Thoracic aorta (tissue), 2 donors: ENCODE measurements at regions not wholly inside any gene's neighbourhood (a gene's known extent, or its start where the extent isn't known, plus 50 kb on each side); places are given as distances from the start of the nearest gene placed in this dataset.
"Not testable (repeated sequence)": the region's sequence is repeated elsewhere in the genome, so short reads cannot be mapped to it uniquely, and the experiment has no call there.

Source experiments
- ATAC-seq: fragments of 150-250 bp; one replicate; pipeline ENCODE4 v1.8.0; 2017; ENCODE audit warnings: low read depth; ENCODE audit not compliant: insufficient number of reproducible peaks, low FRiP score
- DNase-seq: peaks from one replicate; pipeline ENCODE4 v3.0.0-alpha.2; 2020; ENCODE audit warnings: low spot score
- H3K27ac ChIP-seq, 2 donors: fragments of 200-600 bp; sonication (generic); 1 replicate in 1 of 2; 2 replicates in 1 of 2; pipeline ENCODE4 v1.5.1; 2016; ENCODE audit warnings: mild to moderate bottlenecking in 2 of 2, moderate library complexity in 2 of 2
- H3K27me3 ChIP-seq: fragments of 200-600 bp; sonication (generic); replicated peaks from 2 replicates; pipeline ENCODE4 v1.6.0; 2016; ENCODE audit warnings: mild to moderate bottlenecking; ENCODE audit not compliant: insufficient read depth
- H3K36me3 ChIP-seq: fragments of 200-600 bp; sonication (generic); one replicate; pipeline ENCODE4 v1.5.1; 2016
- H3K4me1 ChIP-seq, 2 donors: fragments of 200-600 bp; sonication (generic); 1 replicate in 1 of 2; 2 replicates in 1 of 2; pipeline versions ENCODE4 v1.5.1 to v1.6.0; 2016; ENCODE audit warnings: low read depth in 2 of 2, mild to moderate bottlenecking in 1 of 2; ENCODE audit not compliant: control insufficient read depth in 1 of 2
- H3K4me3 ChIP-seq: fragments of 200-600 bp; sonication (generic); 2 replicates; pipeline ENCODE4 v1.5.1; 2016; ENCODE audit warnings: mild to moderate bottlenecking
- H3K9me3 ChIP-seq: fragments of 200-600 bp; sonication (generic); 2 replicates; pipeline ENCODE4 v1.5.1; 2016
- CTCF ChIP-seq: fragments of 200-600 bp; sonication (generic); IDR thresholded peaks from one replicate; pipeline ENCODE4 v1.5.1; 2019; ENCODE audit warnings: antibody characterized with exemption

DNA sequence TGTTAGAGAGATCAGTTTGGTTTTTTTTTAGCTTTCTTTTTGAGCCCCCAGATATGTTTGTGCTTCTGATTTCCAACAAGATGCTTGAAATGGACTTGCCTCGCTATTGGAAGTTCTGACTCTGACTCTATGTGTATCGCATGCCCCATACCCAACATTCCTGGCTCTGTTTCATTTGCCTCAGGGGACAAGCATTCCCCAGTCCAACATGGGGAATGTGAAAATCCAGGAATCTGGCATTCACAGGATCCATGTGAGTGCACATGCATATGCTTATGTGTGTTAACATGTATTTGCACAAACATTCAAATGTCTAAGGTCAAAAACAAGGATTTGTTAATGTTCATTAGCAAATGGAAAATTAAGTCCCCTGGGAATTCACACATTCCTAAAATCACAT is 233.9 kb downstream of the TLR4 start:
- DNase-seq (no peak), ATAC-seq (no peak)
- TF ChIP-seq CTCF: no peak
- Histone ChIP-seq H3K4me1 (no peaks in the 10 kb centered on the region), H3K27me3 (no peaks in the 10 kb centered on the region), H3K9me3 (no peaks in the 10 kb centered on the region), H3K27ac (no peak overlapping the region), H3K4me3 (no peak overlapping the region), H3K36me3 (no peaks in the 10 kb centered on the region)

DNA sequence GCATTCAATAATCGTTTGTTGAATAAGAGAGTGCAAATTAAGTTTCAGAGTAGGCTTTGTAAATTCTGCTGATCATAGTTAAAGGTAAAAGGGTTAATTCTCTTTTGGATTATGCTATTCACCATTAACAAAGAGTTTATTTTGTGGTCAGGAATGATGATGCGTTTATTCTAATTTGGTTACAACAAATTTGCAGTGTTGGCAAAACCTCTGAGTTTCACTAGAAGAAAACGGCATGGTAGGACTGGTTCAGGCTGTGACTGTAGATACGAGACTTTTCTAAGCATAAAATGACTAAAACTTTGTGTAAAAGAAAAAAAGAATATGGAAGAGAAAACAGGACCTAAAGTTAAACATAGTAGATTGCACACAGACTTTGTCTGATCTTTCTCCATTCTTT is 234.7 kb downstream of the TLR4 start:
- ATAC-seq: no peak
- no peaks in the 10 kb centered on the region for H3K27me3 ChIP-seq
- no peak for TF ChIP-seq CTCF

DNA sequence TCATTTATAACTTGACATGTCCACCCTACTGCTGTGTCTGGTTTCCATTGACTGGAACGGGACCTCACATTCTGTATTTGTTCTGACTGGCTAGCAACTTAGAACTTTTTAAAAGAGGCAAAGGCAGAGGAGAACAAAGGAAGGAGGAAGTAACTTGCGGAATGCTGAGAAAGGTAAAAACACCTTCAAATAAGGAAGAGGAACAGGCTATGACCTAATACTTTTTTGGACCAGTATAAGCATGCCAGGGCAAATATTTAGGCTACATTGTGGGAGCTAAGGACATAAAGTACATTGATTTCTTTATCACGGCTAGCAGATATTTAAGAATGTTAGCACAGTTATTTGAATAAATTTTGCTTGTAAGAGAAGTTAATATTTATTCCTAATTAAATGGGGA is 240.5 kb downstream of the TLR4 start:
- H3K27ac ChIP-seq, DNase-seq, H3K36me3 ChIP-seq, H3K4me1 ChIP-seq, H3K27me3 ChIP-seq, H3K9me3 ChIP-seq, H3K4me3 ChIP-seq, ATAC-seq: not testable (repeated sequence)

More for the DNA sequence above, 234.7 kb downstream of the TLR4 start:
- Histone ChIP-seq H3K4me1 (no peaks in the 10 kb centered on the region), H3K4me3 (no peak overlapping the region), H3K36me3 (no peaks in the 10 kb centered on the region), H3K27ac (no peak overlapping the region), H3K9me3 (no peaks in the 10 kb centered on the region)
- DNase-seq: no peak

- Histone ChIP-seq H3K9me3 (no peaks in the 10 kb centered on the region), H3K36me3 (no peaks in the 10 kb centered on the region), H3K27ac (no peak overlapping the region), H3K4me1 (no peaks in the 10 kb centered on the region), H3K4me3 (no peak overlapping the region), H3K27me3 (no peaks in the 10 kb centered on the region)
- no peak for TF ChIP-seq CTCF
- ATAC-seq (no peak), DNase-seq (no peak)
Observed at GRCh38 chr9:117945286-117945685, 241.1 kb downstream of the TLR4 start.

DNA sequence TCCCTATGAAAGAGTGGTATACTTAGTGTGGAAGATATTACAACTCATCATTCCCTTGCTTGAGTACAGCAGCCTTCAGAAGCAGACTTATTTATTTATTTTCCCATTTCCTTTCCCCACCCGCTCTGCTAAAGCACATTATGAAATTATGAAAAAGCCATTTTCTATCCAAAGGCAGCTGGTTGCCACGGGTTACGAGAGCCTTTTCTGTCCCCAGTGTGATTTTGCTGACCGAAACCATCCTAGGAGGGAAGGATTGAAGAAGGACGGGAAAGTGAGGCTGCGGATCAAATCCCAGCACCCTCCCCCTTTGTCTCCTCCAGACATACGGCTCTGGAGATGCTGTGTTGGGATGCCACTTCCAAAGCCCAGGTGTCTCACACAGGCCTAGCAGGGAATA is 246.9 kb downstream of the TLR4 start:
- Histone ChIP-seq H3K27ac (no peak overlapping the region), H3K4me3 (no peak overlapping the region), H3K4me1 (no peaks in the 10 kb centered on the region), H3K9me3 (no peaks in the 10 kb centered on the region), H3K36me3 (no peaks in the 10 kb centered on the region), H3K27me3 (no peaks in the 10 kb centered on the region)
- TF ChIP-seq CTCF: no peak
- DNase-seq (no peak), ATAC-seq (no peak)

GRCh38 chr9:117952581-117952980 is 248.4 kb downstream of the TLR4 start:
- H3K27ac ChIP-seq: no peak overlapping the region
- no peak for TF ChIP-seq CTCF
- H3K27me3 ChIP-seq: no peaks in the 10 kb centered on the region
- no peaks in the 10 kb centered on the region for H3K36me3 ChIP-seq
- H3K4me1 ChIP-seq: no peaks in the 10 kb centered on the region
- no peak for ATAC-seq
- no peak for DNase-seq
- H3K4me3 ChIP-seq: no peak overlapping the region
- no peaks in the 10 kb centered on the region for H3K9me3 ChIP-seq
